RWPE1 (cell line): ENCODE measurements at regions not wholly inside any gene's neighbourhood (a gene's known extent, or its start where the extent isn't known, plus 50 kb on each side); places are given as distances from the start of the nearest gene placed in this dataset.
A peak's percentile ranks its signal among the peaks of the same experiment; 100 is the strongest.
"Not testable (repeated sequence)": the region's sequence is repeated elsewhere in the genome, so short reads cannot be mapped to it uniquely, and the experiment has no call there.

Source experiments
- CTCF ChIA-PET: fragments of 350-600 bp; sonication (Branson Sonifier 250); formaldehyde crosslinking; extraction: SDS; loops from one replicate; lab custom pipeline; 2021; lab: Yijun Ruan, JAX
- POLR2A ChIA-PET: fragments of 400-600 bp; formaldehyde crosslinking; extraction: SDS; loops from one replicate; lab custom pipeline; 2020; ENCODE audit warnings: antibody characterized with exemption; ENCODE audit not compliant: low non-redundant PET; lab: Yijun Ruan, JAX
- DNase-seq: peaks from one replicate; pipeline ENCODE4 v3.0.0; 2012; ENCODE audit warnings: low spot score
- H3K27ac ChIP-seq: fragments of 450-650 bp; 2 replicates; pipeline ENCODE4 v1.5.1; 2017
- TF ChIP-seq, protein P1 (sequence below): fragments of 450-650 bp; conservative IDR thresholded peaks from 2 replicates; pipeline ENCODE4 v1.5.1; 2017; ENCODE audit warnings: low read depth, mild to moderate bottlenecking

DNA sequence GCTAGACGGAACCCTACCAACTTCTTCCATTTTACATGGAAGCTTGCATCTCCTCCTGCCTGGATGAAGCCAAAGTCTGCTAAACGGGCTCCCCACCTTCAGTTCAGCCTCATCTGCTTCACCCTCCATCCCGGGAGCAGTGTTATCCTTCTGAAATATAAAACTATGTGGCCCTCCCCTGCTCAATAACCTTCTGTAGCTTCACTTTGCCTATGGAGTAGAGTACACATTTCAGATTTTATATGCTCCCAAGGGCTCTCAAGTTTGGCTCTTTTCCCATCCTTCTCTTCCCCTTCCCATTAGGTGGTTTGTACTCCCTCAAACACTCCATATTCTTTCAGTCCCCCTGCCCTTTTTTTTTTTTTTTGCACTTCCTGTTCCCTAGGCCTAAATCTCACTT, 115.9 kb upstream of the RAI2 start:
- TF ChIP-seq, protein P1, sequence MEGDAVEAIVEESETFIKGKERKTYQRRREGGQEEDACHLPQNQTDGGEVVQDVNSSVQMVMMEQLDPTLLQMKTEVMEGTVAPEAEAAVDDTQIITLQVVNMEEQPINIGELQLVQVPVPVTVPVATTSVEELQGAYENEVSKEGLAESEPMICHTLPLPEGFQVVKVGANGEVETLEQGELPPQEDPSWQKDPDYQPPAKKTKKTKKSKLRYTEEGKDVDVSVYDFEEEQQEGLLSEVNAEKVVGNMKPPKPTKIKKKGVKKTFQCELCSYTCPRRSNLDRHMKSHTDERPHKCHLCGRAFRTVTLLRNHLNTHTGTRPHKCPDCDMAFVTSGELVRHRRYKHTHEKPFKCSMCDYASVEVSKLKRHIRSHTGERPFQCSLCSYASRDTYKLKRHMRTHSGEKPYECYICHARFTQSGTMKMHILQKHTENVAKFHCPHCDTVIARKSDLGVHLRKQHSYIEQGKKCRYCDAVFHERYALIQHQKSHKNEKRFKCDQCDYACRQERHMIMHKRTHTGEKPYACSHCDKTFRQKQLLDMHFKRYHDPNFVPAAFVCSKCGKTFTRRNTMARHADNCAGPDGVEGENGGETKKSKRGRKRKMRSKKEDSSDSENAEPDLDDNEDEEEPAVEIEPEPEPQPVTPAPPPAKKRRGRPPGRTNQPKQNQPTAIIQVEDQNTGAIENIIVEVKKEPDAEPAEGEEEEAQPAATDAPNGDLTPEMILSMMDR: no peak
- no peak overlapping the region for H3K27ac ChIP-seq
- ChIA-PET POLR2A (no interaction called here), CTCF (no interaction called here)
- DNase-seq: no peak

DNA sequence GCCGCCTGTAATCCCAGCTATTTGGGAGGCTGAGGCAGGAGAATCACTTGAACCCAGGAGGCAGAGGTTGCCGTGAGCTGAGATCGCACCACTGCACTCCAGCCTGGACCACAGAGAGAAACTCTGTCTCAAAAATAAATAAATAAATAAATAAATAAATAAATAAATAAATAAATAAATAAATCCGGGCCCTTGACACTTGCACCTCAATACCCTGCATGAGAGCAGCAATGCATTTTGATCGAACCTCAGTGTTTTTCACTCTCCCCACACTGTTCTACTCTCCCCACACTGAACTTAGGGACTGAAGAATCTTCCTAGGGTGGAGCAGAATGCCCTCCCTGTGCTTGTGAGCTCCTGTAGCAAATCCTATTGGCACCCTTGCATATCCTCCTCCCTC, 114.3 kb upstream of the RAI2 start:
- H3K27ac ChIP-seq, POLR2A ChIA-PET, DNase-seq: not testable (repeated sequence)
- CTCF ChIA-PET: interaction anchor here (1.1 kb wide), 1 partner anchor 30 kb away, joined by 3 read pairs; no protein-coding TSS in a partner anchor

DNA sequence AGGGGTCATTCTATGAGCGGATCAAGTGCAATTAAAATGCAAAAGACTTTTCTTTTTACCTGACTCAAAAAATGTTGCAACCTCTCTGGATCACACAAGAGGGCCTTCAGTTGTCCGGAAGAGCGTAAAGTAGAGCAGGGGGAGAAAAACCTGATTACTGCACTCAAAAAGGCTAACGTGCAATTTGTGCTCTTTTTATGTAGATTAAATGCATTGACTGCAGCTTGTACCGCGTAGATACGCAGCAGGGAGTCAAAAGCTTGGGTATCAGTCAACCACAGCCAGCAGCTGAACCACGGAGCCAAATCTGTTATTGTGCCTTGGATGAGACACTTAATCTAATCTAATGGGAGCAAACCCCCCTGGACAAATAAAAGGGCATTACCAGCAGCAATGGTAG, 107.3 kb upstream of the RAI2 start:
- ChIA-PET CTCF (no interaction called here), POLR2A (no interaction called here)
- TF ChIP-seq, protein P1: no peak
- no peak overlapping the region for H3K27ac ChIP-seq
- no peak for DNase-seq

DNA sequence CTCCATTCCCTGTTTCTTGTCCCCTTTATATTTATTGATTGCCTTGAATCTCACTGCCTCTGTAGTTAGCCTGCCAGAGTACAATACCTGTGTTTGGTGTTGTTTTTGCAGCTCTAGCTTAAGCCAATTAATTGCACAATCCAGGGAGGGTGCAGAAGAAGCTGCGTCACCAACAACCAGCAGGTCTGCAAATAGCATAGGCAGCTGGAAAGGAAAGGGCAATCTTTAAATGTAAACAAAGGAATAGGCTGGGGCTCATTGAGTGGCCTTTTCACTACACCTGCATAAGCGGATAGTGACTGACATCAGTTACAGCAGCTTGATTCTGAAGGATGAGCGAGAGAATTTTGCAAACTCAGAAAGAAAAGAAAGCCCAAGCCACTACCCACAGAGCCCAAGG, 106.8 kb upstream of the RAI2 start:
- no peak for DNase-seq
- ChIA-PET POLR2A (no interaction called here), CTCF (no interaction called here)
- TF ChIP-seq, protein P1: no peak
- H3K27ac ChIP-seq: no peak overlapping the region

DNA sequence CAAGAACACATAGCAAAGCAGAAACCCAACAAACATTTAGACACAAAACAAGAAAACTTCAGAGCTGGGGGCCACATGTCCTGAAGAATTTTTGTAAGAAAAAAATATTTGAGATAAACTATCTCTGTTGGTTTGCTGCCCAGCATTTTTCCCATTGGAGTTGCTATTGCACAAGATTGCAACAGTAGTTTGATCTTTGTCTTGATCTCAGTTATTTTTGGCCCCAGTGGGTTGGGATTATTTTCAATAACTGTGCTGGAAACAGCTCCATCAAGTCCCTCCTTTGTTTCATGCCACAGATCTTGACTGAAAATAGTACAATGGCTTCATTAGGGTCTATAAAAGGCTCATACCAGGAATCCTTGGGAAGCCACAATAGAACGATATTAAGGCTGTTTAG, 103.8 kb upstream of the RAI2 start:
- no peak overlapping the region for H3K27ac ChIP-seq
- POLR2A ChIA-PET: no interaction called here
- TF ChIP-seq, protein P1: no peak
- DNase-seq: no peak
- CTCF ChIA-PET: no interaction called here

DNA sequence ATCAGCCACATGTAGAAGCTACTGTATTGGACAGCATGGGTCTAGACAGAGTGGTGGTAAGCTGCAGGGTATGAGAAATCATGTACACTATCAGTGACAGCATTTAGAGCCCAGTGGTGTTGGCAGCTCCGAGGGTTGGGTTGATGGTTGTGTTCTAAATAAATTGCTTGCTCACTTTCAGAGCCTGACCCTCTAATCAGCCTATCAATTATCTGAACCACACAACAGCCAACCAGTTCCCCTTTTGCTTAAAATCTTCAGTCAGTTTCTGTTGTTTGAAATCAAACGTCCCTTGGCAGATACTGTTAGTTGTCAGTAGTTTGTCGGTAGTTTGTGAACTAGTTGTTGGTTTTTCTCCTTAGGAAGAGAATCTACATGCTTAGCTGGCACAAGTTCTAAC, 99.8 kb upstream of the RAI2 start:
- TF ChIP-seq, protein P1: no peak
- no peak for DNase-seq
- no peak overlapping the region for H3K27ac ChIP-seq
- POLR2A ChIA-PET: no interaction called here
- CTCF ChIA-PET: no interaction called here

DNA sequence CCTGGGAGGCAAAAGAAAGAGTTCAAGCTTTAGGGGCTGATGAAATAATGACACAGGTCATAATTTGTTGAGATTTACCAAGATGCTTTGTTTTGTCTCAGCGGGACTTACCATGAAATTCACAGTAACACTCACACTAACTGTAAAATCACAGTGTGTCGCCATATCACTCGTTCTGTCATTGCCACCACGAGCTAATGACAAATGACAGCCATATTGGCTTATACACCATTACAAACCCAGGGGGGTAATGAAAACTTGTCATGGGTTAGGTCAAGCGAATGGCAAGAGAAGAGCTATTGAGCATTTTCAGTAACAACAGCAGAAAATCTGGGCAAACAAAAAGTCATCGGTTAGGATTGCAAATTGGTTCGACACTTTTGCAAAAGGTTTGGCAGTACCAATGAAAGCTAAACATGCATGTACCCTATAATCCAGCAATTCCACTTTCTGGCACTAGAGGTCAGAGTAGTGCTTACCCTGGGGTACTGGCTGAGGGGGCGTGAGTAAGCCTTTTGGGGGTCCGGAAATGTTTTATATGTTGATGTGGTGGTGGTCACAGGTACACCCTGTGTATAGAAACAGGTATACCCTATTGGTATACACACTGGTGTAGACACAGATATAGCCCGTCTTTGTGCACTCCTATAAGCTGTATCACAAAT, 83.9 kb upstream of the RAI2 start:
- CTCF ChIA-PET: interaction anchor here (0.7 to 1.1 kb wide), 6 partner anchors 10 to 1106 kb away, joined by 3 to 5 read pairs (median 4); no protein-coding TSS in a partner anchor
- DNase-seq: no peak
- no peak overlapping the region for H3K27ac ChIP-seq
- POLR2A ChIA-PET: no interaction called here
- TF ChIP-seq, protein P1: 0 out of 2 replicates have a peak, but pooled peaks have one; percentile 7

DNA sequence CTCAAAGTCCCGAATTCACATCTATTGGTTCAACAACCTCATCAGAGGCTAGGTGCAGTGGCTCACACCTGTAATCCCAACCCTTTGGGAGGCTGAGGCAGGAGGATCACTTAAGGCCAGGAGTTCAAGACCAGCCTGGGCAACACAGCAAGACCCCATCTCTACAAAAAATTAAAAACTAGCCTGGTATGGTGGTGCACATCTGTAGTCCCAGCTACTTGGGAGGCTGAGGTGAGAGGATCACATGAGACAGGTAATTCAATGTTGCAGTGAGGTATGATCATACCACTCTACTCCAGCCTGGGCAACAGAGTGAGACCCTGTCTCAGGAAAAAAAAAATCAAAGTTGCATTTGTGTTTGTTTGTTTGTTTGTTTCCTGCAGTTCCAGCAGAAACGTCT, 80.1 kb upstream of the RAI2 start:
- DNase-seq, CTCF ChIA-PET, POLR2A ChIA-PET, H3K27ac ChIP-seq: not testable (repeated sequence)
